WTC11 (cell line): ENCODE measurements at regions not wholly inside any gene's neighbourhood (a gene's known extent, or its start where the extent isn't known, plus 50 kb on each side); places are given as distances from the start of the nearest gene placed in this dataset.

ENCODE experiments used
- ATAC-seq: fragments of 200-7000 bp; cut with Tn5 transposase; 2 replicates; pipeline ENCODE4 v1.10.0; 2021; ENCODE audit warnings: mild to moderate bottlenecking, moderate library complexity
- CTCF ChIA-PET: fragments of 300-600 bp; sonication (Branson Sonifier 250); formaldehyde crosslinking; loops from one replicate; lab custom pipeline; 2021; ENCODE audit warnings: antibody characterized with exemption; lab: Charles Lee
- POLR2A ChIA-PET: fragments of 350-600 bp; sonication (Branson Sonifier 250); formaldehyde crosslinking; loops from one replicate; lab custom pipeline; 2021; ENCODE audit warnings: antibody characterized with exemption; lab: Charles Lee
- DNase-seq: peaks from one replicate; pipeline ENCODE4 v3.0.0; 2021; ENCODE audit warnings: low spot score
- H3K27ac Mint-ChIP-seq: 2 replicates; pipeline ENCODE4 v1.8.0; 2021; ENCODE audit warnings: mixed read lengths
- H3K27me3 Mint-ChIP-seq: 2 replicates; pipeline ENCODE4 v1.8.0; 2021; ENCODE audit warnings: low read depth, mild to moderate bottlenecking, moderate library complexity, mixed read lengths
- H3K36me3 Mint-ChIP-seq: 2 replicates; pipeline ENCODE4 v1.8.0; 2021; ENCODE audit warnings: mixed read lengths
- H3K4me1 Mint-ChIP-seq: 2 replicates; pipeline ENCODE4 v1.8.0; 2022; ENCODE audit warnings: mixed read lengths
- H3K4me3 Mint-ChIP-seq: 2 replicates; pipeline ENCODE4 v1.8.0; 2021; ENCODE audit warnings: mild to moderate bottlenecking, moderate library complexity, mixed read lengths
- H3K9me3 Mint-ChIP-seq: 2 replicates; pipeline ENCODE4 v1.8.0; 2021; ENCODE audit warnings: mixed read lengths
- CREM ChIP-seq: sonication (generic); formaldehyde crosslinking; IDR thresholded peaks from 2 replicates; pipeline ENCODE4 v1.8.1; 2022; ENCODE audit warnings: mild to moderate bottlenecking, missing genetic modification reagents, moderate library complexity
- ELF4 ChIP-seq: sonication (generic); formaldehyde crosslinking; IDR thresholded peaks from 2 replicates; pipeline ENCODE4 v1.8.1; 2022; ENCODE audit warnings: low read depth, mild to moderate bottlenecking, moderate library complexity, missing genetic modification reagents
- FOXJ3 ChIP-seq: sonication (generic); formaldehyde crosslinking; IDR thresholded peaks from 2 replicates; pipeline ENCODE4 v1.9.0; 2021; ENCODE audit warnings: missing genetic modification reagents, mild to moderate bottlenecking, borderline replicate concordance
- FOXP4 ChIP-seq: sonication (generic); formaldehyde crosslinking; IDR thresholded peaks from 2 replicates; pipeline ENCODE4 v1.8.0; 2022; ENCODE audit warnings: mild to moderate bottlenecking, missing genetic modification reagents
- NFATC4 ChIP-seq: fragments of 250-450 bp; sonication (Bioruptor Pico); IDR thresholded peaks from 2 replicates; pipeline ENCODE4 v1.9.0; 2021; ENCODE audit warnings: mild to moderate bottlenecking
- NFYB ChIP-seq: sonication (generic); formaldehyde crosslinking; conservative IDR thresholded peaks from 2 replicates; pipeline ENCODE4 v1.8.0; 2022; ENCODE audit warnings: low read depth, missing genetic modification reagents
- NR2C2 ChIP-seq: sonication (generic); formaldehyde crosslinking; IDR thresholded peaks from 2 replicates; pipeline ENCODE4 v1.8.0; 2022; ENCODE audit warnings: mild to moderate bottlenecking, missing genetic modification reagents
- OVOL2 ChIP-seq: fragments of 250-450 bp; sonication (Bioruptor Pico); IDR thresholded peaks from 2 replicates; pipeline ENCODE4 v1.9.0; 2021; ENCODE audit warnings: mild to moderate bottlenecking, borderline replicate concordance
- RELA ChIP-seq: sonication (generic); formaldehyde crosslinking; IDR thresholded peaks from 2 replicates; pipeline ENCODE4 v1.8.1; 2022; ENCODE audit warnings: missing genetic modification reagents, mild to moderate bottlenecking, borderline replicate concordance
- USF1 ChIP-seq: sonication (generic); formaldehyde crosslinking; IDR thresholded peaks from 2 replicates; pipeline ENCODE4 v1.8.0; 2022; ENCODE audit warnings: mild to moderate bottlenecking, missing genetic modification reagents
- ZBTB43 ChIP-seq: sonication (generic); formaldehyde crosslinking; IDR thresholded peaks from 2 replicates; pipeline ENCODE4 v1.8.1; 2023; ENCODE audit warnings: mild to moderate bottlenecking, missing genetic modification reagents
- ZMAT4 ChIP-seq: fragments of 250-450 bp; sonication (Bioruptor Pico); IDR thresholded peaks from 2 replicates; pipeline ENCODE4 v1.9.0; 2021; ENCODE audit warnings: mild to moderate bottlenecking
- TF ChIP-seq, protein P1 (sequence below): sonication (generic); formaldehyde crosslinking; IDR thresholded peaks from 2 replicates; pipeline ENCODE4 v1.8.1; 2022; ENCODE audit warnings: mild to moderate bottlenecking, moderate library complexity, missing genetic modification reagents
- TF ChIP-seq, protein P2 (sequence below): sonication (generic); formaldehyde crosslinking; IDR thresholded peaks from 2 replicates; pipeline ENCODE4 v1.8.0; 2022; ENCODE audit warnings: mild to moderate bottlenecking, missing genetic modification reagents
- TF ChIP-seq, protein P3 (sequence below): fragments of 250-450 bp; sonication (Bioruptor Pico); IDR thresholded peaks from 2 replicates; pipeline ENCODE4 v1.9.0; 2021; ENCODE audit warnings: mild to moderate bottlenecking

- no peak overlapping the region for H3K27ac Mint-ChIP-seq
- H3K4me3 Mint-ChIP-seq, result no peak overlapping the region
- no peak for ATAC-seq
- TF ChIP-seq FOXJ3 (CRISPR knock-in tag), result no peak
- DNase-seq, result no peak
- no peaks in the 10 kb centered on the region; the same call in 1 of the 2 replicates for H3K27me3 Mint-ChIP-seq
- H3K36me3 Mint-ChIP-seq, result no peaks in the 10 kb centered on the region
- CTCF ChIA-PET, result interaction anchor here (1.1 to 1.2 kb wide), 2 partner anchors 11 to 503 kb away, joined by 3 to 5 read pairs; no protein-coding TSS in a partner anchor
- H3K4me1 Mint-ChIP-seq, result peaks cover 9% of the 10 kb centered on the region
- POLR2A ChIA-PET, result no interaction called here
- no peaks in the 10 kb centered on the region; the same call in 1 of the 2 replicates for H3K9me3 Mint-ChIP-seq
Observed at GRCh38 chr18:30386624-30387023, 655.9 kb downstream of the DSC3 start.

DNA sequence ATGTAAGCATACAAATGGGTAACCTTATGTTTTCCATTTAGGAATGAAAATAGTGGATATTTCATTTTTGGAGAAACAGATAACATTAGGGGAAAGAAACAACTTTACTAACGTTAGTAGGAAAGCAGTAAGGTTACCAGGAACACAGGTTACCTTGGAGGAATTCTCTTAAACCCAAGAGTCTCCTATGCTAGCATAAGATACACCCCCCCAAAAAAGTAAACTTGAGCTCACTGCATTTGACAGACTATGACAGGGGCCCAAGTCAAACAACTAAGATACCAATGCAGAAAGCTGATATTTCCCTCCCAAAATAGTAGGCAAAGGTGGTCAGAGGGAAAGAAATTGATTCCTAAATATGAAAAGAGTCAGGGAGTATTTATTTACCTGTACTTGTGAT, 656.9 kb downstream of the DSC3 start:
- POLR2A ChIA-PET, result no interaction called here
- Mint-ChIP-seq H3K9me3 (peaks cover 7% of the 10 kb centered on the region), H3K4me1 (peaks cover 9% of the 10 kb centered on the region), H3K36me3 (peaks cover 4% of the 10 kb centered on the region), H3K4me3 (no peak overlapping the region), H3K27ac (no peak overlapping the region), H3K27me3 (no peaks in the 10 kb centered on the region; the same call in 1 of the 2 replicates)
- ATAC-seq (no peak), DNase-seq (no peak)
- CTCF ChIA-PET, result no interaction called here
- TF ChIP-seq, protein P1, sequence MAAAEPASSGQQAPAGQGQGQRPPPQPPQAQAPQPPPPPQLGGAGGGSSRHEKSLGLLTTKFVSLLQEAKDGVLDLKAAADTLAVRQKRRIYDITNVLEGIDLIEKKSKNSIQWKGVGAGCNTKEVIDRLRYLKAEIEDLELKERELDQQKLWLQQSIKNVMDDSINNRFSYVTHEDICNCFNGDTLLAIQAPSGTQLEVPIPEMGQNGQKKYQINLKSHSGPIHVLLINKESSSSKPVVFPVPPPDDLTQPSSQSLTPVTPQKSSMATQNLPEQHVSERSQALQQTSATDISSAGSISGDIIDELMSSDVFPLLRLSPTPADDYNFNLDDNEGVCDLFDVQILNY (CRISPR knock-in tag), result no peak
- TF ChIP-seq NFATC4 (CRISPR knock-in tag), result no peak
- TF ChIP-seq NFYB (CRISPR knock-in tag), result no peak
- TF ChIP-seq, all 79 proteins: peak for 0

GRCh38 chr18:30381826-30382225, 660.7 kb downstream of the DSC3 start:
- CTCF ChIA-PET, result no interaction called here
- POLR2A ChIA-PET, result no interaction called here
- Mint-ChIP-seq H3K4me3 (no peak overlapping the region), H3K27me3 (no peaks in the 10 kb centered on the region; the same call in 1 of the 2 replicates), H3K4me1 (peaks cover 11% of the 10 kb centered on the region), H3K27ac (no peak overlapping the region), H3K9me3 (peaks cover 16% of the 10 kb centered on the region), H3K36me3 (peaks cover 12% of the 10 kb centered on the region)
- no peak for ATAC-seq
- no peak for TF ChIP-seq RELA (CRISPR knock-in tag)
- TF ChIP-seq OVOL2 (CRISPR knock-in tag), result no peak
- TF ChIP-seq ZMAT4, result no peak
- no peak for TF ChIP-seq ZBTB43 (CRISPR knock-in tag)
- TF ChIP-seq, protein P2, sequence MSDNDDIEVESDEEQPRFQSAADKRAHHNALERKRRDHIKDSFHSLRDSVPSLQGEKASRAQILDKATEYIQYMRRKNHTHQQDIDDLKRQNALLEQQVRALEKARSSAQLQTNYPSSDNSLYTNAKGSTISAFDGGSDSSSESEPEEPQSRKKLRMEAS (CRISPR knock-in tag), result no peak
- TF ChIP-seq USF1 (CRISPR knock-in tag), result no peak
- DNase-seq, result no peak

GRCh38 chr18:30378097-30378496, 664.4 kb downstream of the DSC3 start:
- ATAC-seq (no peak), DNase-seq (no peak)
- H3K4me1 Mint-ChIP-seq, result peaks cover 15% of the 10 kb centered on the region
- no peak overlapping the region for H3K27ac Mint-ChIP-seq
- peaks cover 12% of the 10 kb centered on the region for H3K36me3 Mint-ChIP-seq
- ChIA-PET CTCF (interaction anchor here (1.6 kb wide), 1 partner anchor 512 kb away, joined by 5 read pairs; no protein-coding TSS in a partner anchor), POLR2A (no interaction called here)
- no peak overlapping the region for H3K4me3 Mint-ChIP-seq
- TF ChIP-seq ELF4 (CRISPR knock-in tag) (no peak), CREM (no peak), FOXP4 (CRISPR knock-in tag) (no peak), NR2C2 (CRISPR knock-in tag) (no peak)
- TF ChIP-seq, protein P3, sequence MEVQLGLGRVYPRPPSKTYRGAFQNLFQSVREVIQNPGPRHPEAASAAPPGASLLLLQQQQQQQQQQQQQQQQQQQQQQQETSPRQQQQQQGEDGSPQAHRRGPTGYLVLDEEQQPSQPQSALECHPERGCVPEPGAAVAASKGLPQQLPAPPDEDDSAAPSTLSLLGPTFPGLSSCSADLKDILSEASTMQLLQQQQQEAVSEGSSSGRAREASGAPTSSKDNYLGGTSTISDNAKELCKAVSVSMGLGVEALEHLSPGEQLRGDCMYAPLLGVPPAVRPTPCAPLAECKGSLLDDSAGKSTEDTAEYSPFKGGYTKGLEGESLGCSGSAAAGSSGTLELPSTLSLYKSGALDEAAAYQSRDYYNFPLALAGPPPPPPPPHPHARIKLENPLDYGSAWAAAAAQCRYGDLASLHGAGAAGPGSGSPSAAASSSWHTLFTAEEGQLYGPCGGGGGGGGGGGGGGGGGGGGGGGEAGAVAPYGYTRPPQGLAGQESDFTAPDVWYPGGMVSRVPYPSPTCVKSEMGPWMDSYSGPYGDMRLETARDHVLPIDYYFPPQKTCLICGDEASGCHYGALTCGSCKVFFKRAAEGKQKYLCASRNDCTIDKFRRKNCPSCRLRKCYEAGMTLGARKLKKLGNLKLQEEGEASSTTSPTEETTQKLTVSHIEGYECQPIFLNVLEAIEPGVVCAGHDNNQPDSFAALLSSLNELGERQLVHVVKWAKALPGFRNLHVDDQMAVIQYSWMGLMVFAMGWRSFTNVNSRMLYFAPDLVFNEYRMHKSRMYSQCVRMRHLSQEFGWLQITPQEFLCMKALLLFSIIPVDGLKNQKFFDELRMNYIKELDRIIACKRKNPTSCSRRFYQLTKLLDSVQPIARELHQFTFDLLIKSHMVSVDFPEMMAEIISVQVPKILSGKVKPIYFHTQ (CRISPR knock-in tag), result no peak
- H3K9me3 Mint-ChIP-seq, result peaks cover 20% of the 10 kb centered on the region
- H3K27me3 Mint-ChIP-seq, result no peaks in the 10 kb centered on the region; the same call in 1 of the 2 replicates
